Activated CD4-positive, alpha-beta T cell treated with anti-CD3 and anti-CD28 coated beads, Interleukin-2, amount 10 ng/mL, durations not matched to agents 7 days and 5 days (primary cell): ENCODE measurements at regions not wholly inside any gene's neighbourhood (a gene's known extent, or its start where the extent isn't known, plus 50 kb on each side); places are given as distances from the start of the nearest gene placed in this dataset.

ENCODE experiments used
- CTCF ChIA-PET: fragments of 350-600 bp; sonication (Branson Sonifier 250); formaldehyde crosslinking; loops from one replicate; lab custom pipeline; 2021; ENCODE audit warnings: antibody characterized with exemption; lab: Charles Lee
- POLR2A ChIA-PET: fragments of 350-600 bp; sonication (Branson Sonifier 250); formaldehyde crosslinking; loops from one replicate; lab custom pipeline; 2021; ENCODE audit warnings: antibody characterized with exemption; lab: Charles Lee
- DNase-seq: peaks from one replicate; pipeline ENCODE4 v3.0.0-alpha.2; 2020
- H3K27ac Mint-ChIP-seq: one replicate; pipeline ENCODE4 v1.8.0; 2021; ENCODE audit warnings: mild to moderate bottlenecking, moderate library complexity, mixed read lengths
- H3K27me3 Mint-ChIP-seq: one replicate; pipeline ENCODE4 v1.8.0; 2021; ENCODE audit warnings: mixed read lengths
- H3K36me3 Mint-ChIP-seq: one replicate; pipeline ENCODE4 v1.8.0; 2021; ENCODE audit warnings: low read depth, mixed read lengths
- H3K4me1 Mint-ChIP-seq: one replicate; pipeline ENCODE4 v1.8.0; 2021; ENCODE audit warnings: mixed read lengths
- H3K4me3 Mint-ChIP-seq: one replicate; pipeline ENCODE4 v1.8.0; 2021; ENCODE audit warnings: mild to moderate bottlenecking, moderate library complexity, mixed read lengths
- H3K9me3 Mint-ChIP-seq: one replicate; pipeline ENCODE4 v1.8.0; 2021; ENCODE audit warnings: mixed read lengths

DNA sequence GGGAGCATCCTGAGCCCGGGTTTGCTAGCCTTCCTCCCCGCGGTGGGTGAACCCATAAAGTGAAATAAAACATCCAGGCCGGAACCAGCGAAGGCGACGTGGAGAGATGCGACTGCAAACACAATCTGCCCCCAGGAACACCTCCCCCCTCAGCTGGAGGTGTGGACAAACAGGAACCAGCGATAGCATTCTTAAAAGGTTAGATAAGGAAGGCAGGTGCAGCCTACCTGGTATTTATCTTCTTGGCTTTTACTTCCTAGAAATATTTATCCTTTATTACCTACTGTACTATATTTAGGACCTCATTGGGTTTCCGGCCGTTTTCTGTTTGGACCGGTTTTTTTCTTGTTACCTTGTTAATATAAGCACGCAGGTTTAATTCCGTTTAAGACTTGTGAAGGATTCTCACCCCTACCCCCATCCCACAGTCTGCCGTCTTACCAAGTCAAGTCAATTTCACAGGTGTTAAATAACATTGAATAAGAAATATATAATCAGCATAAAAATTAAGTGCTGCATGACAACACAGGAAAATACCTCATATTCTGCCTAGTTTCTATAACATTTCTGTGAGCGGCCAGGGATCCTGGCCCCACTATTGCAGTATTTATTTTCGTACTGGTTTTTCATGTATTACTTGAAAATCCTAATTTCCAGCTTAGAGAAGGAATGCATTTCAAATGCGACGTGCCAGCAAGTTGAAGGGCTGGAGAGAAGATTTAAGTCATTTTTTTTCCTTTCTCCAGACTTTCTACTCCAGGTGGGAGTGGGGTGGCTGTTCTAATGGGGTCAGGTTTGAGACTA lies 224.0 kb upstream of the ID2 start:
- H3K9me3 Mint-ChIP-seq: no peaks in the 10 kb centered on the region
- peaks cover 47% of the 10 kb centered on the region for H3K4me1 Mint-ChIP-seq
- ChIA-PET POLR2A (no interaction called here), CTCF (interaction anchor here (1.0 kb wide), 1 partner anchor 17 kb away, joined by 5 read pairs; no protein-coding TSS in a partner anchor)
- H3K27ac Mint-ChIP-seq: peak overlapping the region; percentile 79
- H3K4me3 Mint-ChIP-seq: peak overlapping the region; percentile 62
- peaks cover 4% of the 10 kb centered on the region for H3K36me3 Mint-ChIP-seq
- no peak for DNase-seq
- no peaks in the 10 kb centered on the region for H3K27me3 Mint-ChIP-seq

- Mint-ChIP-seq H3K9me3 (no peaks in the 10 kb centered on the region), H3K36me3 (peaks cover 4% of the 10 kb centered on the region), H3K4me3 (no peak overlapping the region), H3K4me1 (peaks cover 48% of the 10 kb centered on the region), H3K27ac (no peak overlapping the region), H3K27me3 (no peaks in the 10 kb centered on the region)
- POLR2A ChIA-PET: no interaction called here
- CTCF ChIA-PET: interaction anchor here (1.0 kb wide), 1 partner anchor 16 kb away, joined by 5 read pairs; no protein-coding TSS in a partner anchor
- no peak for DNase-seq
Observed at GRCh38 chr2:8458503-8459459, 223.1 kb upstream of the ID2 start.

DNA sequence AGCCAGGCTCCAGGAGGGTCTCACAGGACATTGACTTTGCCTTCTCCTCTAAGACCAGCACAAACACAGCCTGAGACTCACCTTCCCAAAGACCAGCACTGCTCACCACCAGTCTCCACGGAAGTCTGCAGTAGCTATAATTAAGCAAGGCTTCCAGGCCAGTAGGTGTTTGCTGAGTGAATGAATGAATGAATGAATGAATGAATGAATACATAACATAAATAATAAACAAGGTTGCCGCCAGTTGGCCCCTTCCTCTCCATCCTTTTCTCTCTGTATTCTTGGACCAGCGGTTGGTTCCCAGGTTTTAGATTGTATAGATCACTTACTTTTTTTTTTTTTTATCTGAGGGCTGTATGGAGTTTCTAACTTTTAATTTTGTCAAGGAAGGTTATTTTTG lies 222.4 kb upstream of the ID2 start:
- H3K4me1 Mint-ChIP-seq: peaks cover 48% of the 10 kb centered on the region
- ChIA-PET CTCF (no interaction called here), POLR2A (no interaction called here)
- no peaks in the 10 kb centered on the region for H3K9me3 Mint-ChIP-seq
- no peaks in the 10 kb centered on the region for H3K27me3 Mint-ChIP-seq
- peaks cover 4% of the 10 kb centered on the region for H3K36me3 Mint-ChIP-seq
- no peak for DNase-seq
- H3K27ac Mint-ChIP-seq: no peak overlapping the region
- no peak overlapping the region for H3K4me3 Mint-ChIP-seq

DNA sequence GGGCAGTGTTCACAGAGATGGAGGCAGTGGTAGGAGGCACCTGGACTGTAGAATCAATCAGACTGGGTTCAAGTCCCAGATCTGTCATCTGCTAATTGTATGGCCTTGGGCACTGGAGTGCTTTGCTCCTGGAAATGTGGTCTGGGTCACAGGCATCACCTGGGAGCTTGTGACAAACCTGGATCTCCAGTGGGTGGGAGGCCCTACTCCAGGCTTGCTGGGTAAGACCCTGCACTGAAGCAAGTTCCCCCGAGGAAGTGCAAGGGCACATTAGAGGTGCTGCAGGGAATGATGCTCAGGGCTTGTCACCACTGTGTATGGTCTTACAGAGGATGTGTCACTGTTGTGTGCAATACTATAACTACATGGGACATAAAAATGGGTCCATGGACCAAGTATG lies 220.5 kb upstream of the ID2 start:
- ChIA-PET POLR2A (no interaction called here), CTCF (interaction anchor here (1.9 kb wide), 1 partner anchor 14 kb away, joined by 9 read pairs; no protein-coding TSS in a partner anchor)
- Mint-ChIP-seq H3K4me1 (peaks cover 30% of the 10 kb centered on the region), H3K4me3 (no peak overlapping the region), H3K27ac (no peak overlapping the region), H3K27me3 (no peaks in the 10 kb centered on the region), H3K36me3 (peaks cover 2% of the 10 kb centered on the region), H3K9me3 (peaks cover 4% of the 10 kb centered on the region)
- DNase-seq: no peak

DNA sequence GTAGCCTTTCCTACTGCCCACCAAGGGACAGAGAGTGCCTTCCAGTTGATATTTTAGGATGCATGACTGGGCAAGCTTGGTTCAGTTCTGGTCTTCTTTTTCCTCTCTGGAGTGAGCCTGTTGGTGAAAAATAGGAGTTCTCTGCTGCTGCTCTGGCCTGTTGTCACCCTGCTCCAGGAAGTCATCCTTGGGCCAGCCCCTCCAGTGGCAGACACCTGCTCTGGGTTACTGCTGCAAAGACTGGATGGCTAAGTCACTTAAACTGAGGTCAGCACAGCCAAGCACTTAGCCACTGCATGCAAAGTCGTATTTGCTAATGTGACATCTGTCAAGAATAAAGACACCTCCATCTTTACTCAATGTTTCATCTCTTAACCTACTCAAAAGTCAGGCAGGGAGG lies 219.6 kb upstream of the ID2 start:
- Mint-ChIP-seq H3K36me3 (peaks cover 2% of the 10 kb centered on the region), H3K27ac (no peak overlapping the region), H3K4me1 (peaks cover 27% of the 10 kb centered on the region), H3K27me3 (no peaks in the 10 kb centered on the region), H3K9me3 (peaks cover 4% of the 10 kb centered on the region), H3K4me3 (no peak overlapping the region)
- ChIA-PET POLR2A (no interaction called here), CTCF (interaction anchor here (0.7 to 1.9 kb wide), 2 partner anchors 10 to 13 kb away, joined by 3 to 9 read pairs; no protein-coding TSS in a partner anchor)
- no peak for DNase-seq

DNA sequence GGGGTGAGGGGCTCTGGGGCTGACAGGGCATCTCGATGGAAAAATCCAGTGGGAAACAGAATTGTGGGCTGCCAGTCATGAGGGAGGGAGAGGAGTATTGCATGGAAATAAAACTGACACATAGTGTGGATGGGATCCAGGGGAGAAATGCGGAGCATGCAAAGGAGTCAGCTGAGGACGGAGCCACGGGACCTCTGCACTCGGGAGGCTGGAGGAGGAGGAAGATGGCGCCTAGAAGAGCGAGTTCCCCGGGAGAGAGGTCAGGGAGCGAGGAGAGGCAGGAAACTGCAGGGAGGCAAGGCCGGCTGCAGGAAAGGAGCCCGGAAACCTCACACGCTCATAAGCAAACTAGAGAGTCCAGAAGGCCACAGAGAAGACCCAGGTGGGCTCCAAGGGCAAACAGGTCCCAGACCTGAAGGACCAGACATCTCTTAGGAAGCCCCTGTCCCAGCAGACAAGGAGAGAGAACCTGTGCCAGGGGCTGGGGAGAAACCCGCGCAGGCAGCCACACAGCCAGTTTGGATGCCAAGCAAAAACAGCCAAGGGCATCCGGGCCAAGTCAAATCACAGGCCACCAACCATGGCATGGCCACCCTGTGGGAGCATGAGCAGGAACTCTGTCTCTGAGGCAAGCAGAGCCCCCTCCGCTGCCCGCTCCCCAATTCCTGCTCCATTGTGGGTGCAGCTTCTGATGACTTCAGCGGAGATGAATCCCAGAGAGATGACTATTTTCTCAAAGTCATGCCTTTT lies 218.8 kb upstream of the ID2 start:
- DNase-seq: no peak
- H3K27ac Mint-ChIP-seq: no peak overlapping the region
- H3K4me1 Mint-ChIP-seq: peaks cover 19% of the 10 kb centered on the region
- ChIA-PET POLR2A (interaction anchor here (0.6 kb wide), 1 partner anchor 868 kb away, joined by 3 read pairs; no protein-coding TSS in a partner anchor), CTCF (interaction anchor here (0.7 to 1.9 kb wide), 2 partner anchors 9 to 12 kb away, joined by 3 to 9 read pairs; no protein-coding TSS in a partner anchor)
- no peak overlapping the region for H3K4me3 Mint-ChIP-seq
- no peaks in the 10 kb centered on the region for H3K27me3 Mint-ChIP-seq
- peaks cover 2% of the 10 kb centered on the region for H3K36me3 Mint-ChIP-seq
- peaks cover 4% of the 10 kb centered on the region for H3K9me3 Mint-ChIP-seq

DNA sequence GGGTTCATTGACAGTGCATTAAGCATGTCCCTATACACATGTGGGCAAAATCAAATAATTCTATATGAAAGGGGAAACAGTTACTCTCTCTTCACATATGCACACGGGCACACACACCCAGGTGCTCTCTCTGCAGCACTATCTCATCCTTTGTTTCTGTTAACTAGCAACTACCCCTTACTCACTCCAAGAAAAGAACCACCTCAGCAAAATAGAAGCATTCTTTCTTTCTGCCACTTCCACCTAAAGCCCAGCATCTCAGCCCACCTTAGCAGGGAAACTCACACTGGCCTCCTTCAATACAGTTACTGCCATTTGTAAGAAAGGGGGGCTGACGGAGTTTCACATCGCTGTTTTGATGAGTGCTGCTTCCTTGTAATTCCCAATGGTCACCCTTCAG lies 216.3 kb upstream of the ID2 start:
- CTCF ChIA-PET: no interaction called here
- DNase-seq: no peak
- Mint-ChIP-seq H3K36me3 (peaks cover 17% of the 10 kb centered on the region), H3K4me1 (peaks cover 21% of the 10 kb centered on the region), H3K27ac (no peak overlapping the region), H3K27me3 (no peaks in the 10 kb centered on the region), H3K9me3 (peaks cover 17% of the 10 kb centered on the region), H3K4me3 (no peak overlapping the region)
- POLR2A ChIA-PET: no interaction called here

GRCh38 chr2:8469709-8470493 lies 212.0 kb upstream of the ID2 start:
- no peak overlapping the region for H3K4me3 Mint-ChIP-seq
- DNase-seq: no peak
- peak overlapping the region; percentile 43 for H3K27ac Mint-ChIP-seq
- POLR2A ChIA-PET: no interaction called here
- peaks cover 37% of the 10 kb centered on the region for H3K36me3 Mint-ChIP-seq
- H3K4me1 Mint-ChIP-seq: peaks cover 53% of the 10 kb centered on the region
- H3K27me3 Mint-ChIP-seq: no peaks in the 10 kb centered on the region
- CTCF ChIA-PET: interaction anchor here (1.4 to 1.5 kb wide), 2 partner anchors 11 to 14 kb away, joined by 3 to 6 read pairs; no protein-coding TSS in a partner anchor
- H3K9me3 Mint-ChIP-seq: peaks cover 27% of the 10 kb centered on the region

DNA sequence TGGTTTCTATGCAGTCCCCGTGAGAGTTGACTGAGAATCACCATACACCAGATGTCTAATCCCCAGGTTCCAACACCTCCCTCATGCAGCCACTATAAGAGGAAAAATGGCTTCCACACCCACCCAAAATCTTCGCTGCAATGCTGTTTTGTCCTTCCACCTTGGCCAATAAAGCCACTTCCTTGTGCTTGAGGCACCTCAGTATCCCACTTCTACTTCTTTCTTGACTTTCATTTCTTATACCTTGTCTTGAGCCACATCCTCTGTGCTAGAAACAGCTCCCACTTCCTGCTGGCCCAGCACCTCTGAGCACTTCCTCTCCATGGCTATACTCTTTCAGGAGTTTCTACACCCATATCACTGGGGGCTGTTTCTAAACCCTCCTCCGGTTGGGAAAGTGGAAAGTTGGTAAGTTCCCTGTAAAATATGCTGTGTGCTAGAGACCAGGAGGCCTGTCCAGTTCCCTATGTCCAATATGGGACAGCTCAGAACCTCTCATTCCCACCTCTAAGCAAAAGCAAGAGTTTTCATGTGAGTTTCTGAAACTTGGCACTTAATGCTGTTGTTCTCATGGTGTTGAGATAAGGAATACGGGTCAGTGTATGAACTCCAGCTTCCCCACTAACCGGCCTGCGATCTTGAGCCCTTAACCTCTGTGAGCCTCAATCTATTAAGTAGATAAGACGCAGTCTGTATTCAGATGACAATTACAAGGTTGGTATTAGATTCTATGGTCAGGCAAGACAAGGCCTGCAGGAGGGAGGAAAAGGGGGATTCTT lies 209.1 kb upstream of the ID2 start:
- H3K9me3 Mint-ChIP-seq: peaks cover 23% of the 10 kb centered on the region
- peak overlapping the region; percentile 4 for H3K4me3 Mint-ChIP-seq
- peak; percentile 38 for DNase-seq
- peaks cover 77% of the 10 kb centered on the region for H3K4me1 Mint-ChIP-seq
- ChIA-PET CTCF (interaction anchor here (1.0 to 2.4 kb wide), 6 partner anchors 10 to 151 kb away, joined by 3 to 13 read pairs (median 4); no protein-coding TSS in a partner anchor), POLR2A (no interaction called here)
- no peaks in the 10 kb centered on the region for H3K27me3 Mint-ChIP-seq
- peaks cover 37% of the 10 kb centered on the region for H3K36me3 Mint-ChIP-seq
- peak overlapping the region; percentile 86 for H3K27ac Mint-ChIP-seq

DNA sequence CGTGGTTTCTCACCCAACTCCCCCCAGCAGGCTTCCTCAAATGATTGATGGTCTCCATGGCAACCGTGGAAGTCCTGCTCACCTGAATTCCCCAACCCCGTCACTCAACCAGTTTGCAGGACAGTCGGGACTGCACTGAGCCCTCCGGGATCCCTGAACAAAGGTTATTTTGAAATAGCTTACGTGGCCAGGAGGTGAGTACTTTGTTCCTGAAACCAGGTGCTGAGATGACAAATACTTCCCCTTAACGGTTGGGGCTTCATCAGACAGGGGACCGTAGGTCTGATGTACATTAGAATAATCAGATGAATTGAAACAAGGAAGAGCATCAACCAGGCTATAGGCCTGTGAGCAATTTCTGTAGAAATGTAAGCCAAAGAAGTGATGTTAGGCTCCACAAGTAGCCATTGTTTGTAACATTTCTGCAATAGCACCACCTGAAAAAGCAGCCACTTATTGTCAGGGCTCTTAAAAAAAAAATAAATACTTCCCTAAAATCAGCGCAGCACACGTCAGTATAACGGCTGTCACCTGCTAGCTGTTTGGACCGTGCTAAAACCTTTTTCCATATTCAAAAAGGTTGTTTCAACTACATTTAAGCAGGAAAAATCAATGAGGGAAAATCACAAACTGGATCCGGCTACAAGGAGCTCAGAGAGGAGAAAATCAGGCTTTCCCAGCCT lies 206.4 kb upstream of the ID2 start:
- Mint-ChIP-seq H3K27ac (peak overlapping the region; percentile 69), H3K27me3 (no peaks in the 10 kb centered on the region), H3K9me3 (peaks cover 10% of the 10 kb centered on the region), H3K4me3 (no peak overlapping the region), H3K36me3 (peaks cover 20% of the 10 kb centered on the region), H3K4me1 (peaks cover 91% of the 10 kb centered on the region)
- no peak for DNase-seq
- POLR2A ChIA-PET: no interaction called here
- CTCF ChIA-PET: interaction anchor here (0.6 to 3.3 kb wide), 7 partner anchors 9 to 229 kb away, joined by 3 to 9 read pairs (median 3); no protein-coding TSS in a partner anchor
